ENCODE measurements at regions not wholly inside any gene's neighbourhood (a gene's known extent, or its start where the extent isn't known, plus 50 kb on each side); places are given as distances from the start of the nearest gene placed in this dataset.

- Histone ChIP-seq H3K9me3 (no peaks in the 10 kb centered on the region), H3K27ac (no peak overlapping the region), H3K4me3 (no peak overlapping the region), H3K36me3 (no peaks in the 10 kb centered on the region), H3K27me3 (no peaks in the 10 kb centered on the region), H3K4me1 (no peaks in the 10 kb centered on the region)
- no peak for ATAC-seq
- no peak for TF ChIP-seq POLR2A (IDR thresholded peaks at IDR 0.05)
- TF ChIP-seq, protein P1, sequence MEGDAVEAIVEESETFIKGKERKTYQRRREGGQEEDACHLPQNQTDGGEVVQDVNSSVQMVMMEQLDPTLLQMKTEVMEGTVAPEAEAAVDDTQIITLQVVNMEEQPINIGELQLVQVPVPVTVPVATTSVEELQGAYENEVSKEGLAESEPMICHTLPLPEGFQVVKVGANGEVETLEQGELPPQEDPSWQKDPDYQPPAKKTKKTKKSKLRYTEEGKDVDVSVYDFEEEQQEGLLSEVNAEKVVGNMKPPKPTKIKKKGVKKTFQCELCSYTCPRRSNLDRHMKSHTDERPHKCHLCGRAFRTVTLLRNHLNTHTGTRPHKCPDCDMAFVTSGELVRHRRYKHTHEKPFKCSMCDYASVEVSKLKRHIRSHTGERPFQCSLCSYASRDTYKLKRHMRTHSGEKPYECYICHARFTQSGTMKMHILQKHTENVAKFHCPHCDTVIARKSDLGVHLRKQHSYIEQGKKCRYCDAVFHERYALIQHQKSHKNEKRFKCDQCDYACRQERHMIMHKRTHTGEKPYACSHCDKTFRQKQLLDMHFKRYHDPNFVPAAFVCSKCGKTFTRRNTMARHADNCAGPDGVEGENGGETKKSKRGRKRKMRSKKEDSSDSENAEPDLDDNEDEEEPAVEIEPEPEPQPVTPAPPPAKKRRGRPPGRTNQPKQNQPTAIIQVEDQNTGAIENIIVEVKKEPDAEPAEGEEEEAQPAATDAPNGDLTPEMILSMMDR (IDR thresholded peaks at IDR 0.05): no peak
- TF ChIP-seq POLR2AphosphoS5 (IDR thresholded peaks at IDR 0.05): no peak
- TF ChIP-seq EP300 (IDR thresholded peaks at IDR 0.05): no peak
- WGBS, 2 donors (ENCODE audit: low coverage in 1 of 2): 70% methylated on average over 2 of the region's 4 CpGs; no CpG with 5 or more reads in 1 of the 2 donors
Observed at GRCh38 chr20:55586610-55587009, 418.7 kb downstream of the CBLN4 start.

- Histone ChIP-seq H3K4me1 (no peaks in the 10 kb centered on the region), H3K36me3 (no peaks in the 10 kb centered on the region), H3K27me3 (no peaks in the 10 kb centered on the region), H3K27ac (no peak overlapping the region), H3K9me3 (no peaks in the 10 kb centered on the region), H3K4me3 (no peak overlapping the region)
- WGBS, 2 donors (ENCODE audit: low coverage in 1 of 2): 90 to 92% methylated on average over 1 of the region's 1 CpG
- TF ChIP-seq, protein P1 (IDR thresholded peaks at IDR 0.05): no peak
- TF ChIP-seq POLR2A (IDR thresholded peaks at IDR 0.05) (no peak), POLR2AphosphoS5 (IDR thresholded peaks at IDR 0.05) (no peak), EP300 (IDR thresholded peaks at IDR 0.05) (no peak)
- no peak for ATAC-seq
Observed at GRCh38 chr20:55584964-55585363, 420.4 kb downstream of the CBLN4 start.

DNA sequence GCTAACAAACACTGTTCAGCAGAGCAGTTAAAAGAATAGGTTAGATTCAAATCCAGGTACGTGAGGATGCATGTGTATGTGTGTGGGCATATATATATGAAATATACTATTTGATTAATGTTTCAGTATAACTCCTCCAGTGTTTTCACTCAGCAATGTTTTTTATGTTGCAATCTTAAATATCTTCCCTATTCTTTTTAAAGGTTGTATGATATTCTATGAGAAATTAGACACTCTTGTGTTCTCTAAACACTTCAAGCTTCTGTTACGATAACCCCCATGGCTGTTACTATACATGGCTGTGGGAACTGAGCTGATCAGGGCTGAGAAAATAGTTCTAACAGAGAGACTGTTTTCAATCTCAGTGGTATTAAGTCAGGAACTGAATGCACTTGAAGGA lies 421.0 kb downstream of the CBLN4 start:
- no peak for ATAC-seq
- Histone ChIP-seq H3K36me3 (no peaks in the 10 kb centered on the region), H3K9me3 (no peaks in the 10 kb centered on the region), H3K4me3 (no peak overlapping the region), H3K27ac (no peak overlapping the region), H3K27me3 (no peaks in the 10 kb centered on the region), H3K4me1 (no peaks in the 10 kb centered on the region)
- 86 to 87% methylated on average over 2 of the region's 2 CpGs for WGBS, 2 donors (ENCODE audit: low coverage in 1 of 2)
- no peak for TF ChIP-seq POLR2A (IDR thresholded peaks at IDR 0.05)
- TF ChIP-seq, protein P1 (IDR thresholded peaks at IDR 0.05): no peak
- no peak for TF ChIP-seq POLR2AphosphoS5 (IDR thresholded peaks at IDR 0.05)
- TF ChIP-seq EP300 (IDR thresholded peaks at IDR 0.05): no peak

DNA sequence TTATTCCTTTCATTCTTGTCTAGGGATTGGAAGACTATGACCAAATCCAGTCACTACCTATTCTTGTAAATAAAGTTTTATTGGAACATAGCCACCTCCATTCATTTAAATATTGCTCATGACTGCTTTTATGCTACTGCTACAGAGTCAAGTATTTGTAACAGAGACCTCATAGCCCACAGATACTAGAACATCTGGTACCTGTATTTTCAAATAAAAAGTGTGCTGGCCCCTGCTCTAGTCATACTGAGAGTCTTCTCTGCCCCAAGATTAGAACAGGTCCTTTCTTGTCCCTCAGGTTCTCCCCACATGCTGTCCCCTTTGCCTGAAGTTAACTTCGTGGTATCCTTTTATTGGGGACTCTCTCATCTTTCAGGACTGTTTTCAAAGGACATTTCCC lies 422.3 kb downstream of the CBLN4 start:
- H3K9me3 ChIP-seq: no peaks in the 10 kb centered on the region
- TF ChIP-seq, protein P1 (IDR thresholded peaks at IDR 0.05): no peak
- TF ChIP-seq POLR2A (IDR thresholded peaks at IDR 0.05): no peak
- no peak for TF ChIP-seq EP300 (IDR thresholded peaks at IDR 0.05)
- no peak for TF ChIP-seq POLR2AphosphoS5 (IDR thresholded peaks at IDR 0.05)
- no peaks in the 10 kb centered on the region for H3K4me1 ChIP-seq
- no peak for ATAC-seq
- no peaks in the 10 kb centered on the region for H3K36me3 ChIP-seq
- no peaks in the 10 kb centered on the region for H3K27me3 ChIP-seq
- no peak overlapping the region for H3K27ac ChIP-seq
- H3K4me3 ChIP-seq: no peak overlapping the region
- 92 to 100% methylated on average over 1 of the region's 1 CpG for WGBS, 2 donors (ENCODE audit: low coverage in 1 of 2)

- TF ChIP-seq POLR2A (IDR thresholded peaks at IDR 0.05) (no peak), EP300 (IDR thresholded peaks at IDR 0.05) (no peak), POLR2AphosphoS5 (IDR thresholded peaks at IDR 0.05) (no peak)
- TF ChIP-seq, protein P1 (IDR thresholded peaks at IDR 0.05): no peak
- no peaks in the 10 kb centered on the region for H3K27me3 ChIP-seq
- no peak for ATAC-seq
- no peak overlapping the region for H3K4me3 ChIP-seq
- WGBS, 2 donors (ENCODE audit: low coverage in 1 of 2): 84 to 88% methylated on average over 4 of the region's 5 CpGs
- H3K36me3 ChIP-seq: no peaks in the 10 kb centered on the region
- no peaks in the 10 kb centered on the region for H3K9me3 ChIP-seq
- no peaks in the 10 kb centered on the region for H3K4me1 ChIP-seq
- no peak overlapping the region for H3K27ac ChIP-seq
Observed at GRCh38 chr20:55582498-55582897, 422.8 kb downstream of the CBLN4 start.
